GM06990 (cell line): ENCODE measurements at regions not wholly inside any gene's neighbourhood (a gene's known extent, or its start where the extent isn't known, plus 50 kb on each side); places are given as distances from the start of the nearest gene placed in this dataset.

Experiments
- DNase-seq: peaks from one replicate; pipeline ENCODE4 v3.0.0-alpha.2; 2011; ENCODE audit not compliant: insufficient read length; ENCODE audit errors: extremely low read depth
- H3K27me3 ChIP-seq: replicated peaks from 2 replicates; pipeline ENCODE4 v1.6.0; 2011; ENCODE audit warnings: low read length; ENCODE audit not compliant: control insufficient read depth, insufficient read depth
- H3K36me3 ChIP-seq: 2 replicates; pipeline ENCODE4 v1.5.1; 2011; ENCODE audit warnings: low read length; ENCODE audit not compliant: control insufficient read depth, insufficient read depth
- H3K4me3 ChIP-seq: replicated peaks from 2 replicates; pipeline ENCODE4 v1.5.1; 2011; ENCODE audit warnings: low read depth, mild to moderate bottlenecking, control low read depth, low read length
- TF ChIP-seq, protein P1 (sequence below): IDR thresholded peaks from 2 replicates; pipeline ENCODE4 v1.5.1; 2011; ENCODE audit warnings: low read length, control low read depth, mild to moderate bottlenecking, inconsistent platforms; ENCODE audit not compliant: insufficient read depth, poor library complexity, severe bottlenecking

DNA sequence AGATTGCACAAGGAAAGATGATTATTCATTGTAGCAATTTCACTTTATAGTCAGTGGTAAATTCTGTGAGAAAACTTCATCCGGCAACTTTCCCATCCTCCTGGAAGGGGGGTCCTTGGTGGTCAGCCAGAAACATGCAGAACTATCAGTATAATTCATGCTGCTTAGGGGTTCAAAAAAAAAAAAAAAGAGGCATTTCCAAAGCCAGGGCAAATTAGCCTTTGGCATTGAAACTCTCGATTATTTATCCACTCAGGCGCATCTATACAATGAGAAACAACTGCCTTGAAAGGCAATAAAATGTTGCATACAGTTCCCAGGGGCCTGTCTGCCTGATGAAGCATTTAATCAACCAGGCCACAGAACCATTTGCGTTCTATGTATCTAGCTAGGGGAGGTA is 263.3 kb downstream of the TMEM167A start:
- H3K4me3 ChIP-seq, result no peak overlapping the region
- H3K36me3 ChIP-seq, result no peaks in the 10 kb centered on the region
- no peak for DNase-seq
- TF ChIP-seq, protein P1, sequence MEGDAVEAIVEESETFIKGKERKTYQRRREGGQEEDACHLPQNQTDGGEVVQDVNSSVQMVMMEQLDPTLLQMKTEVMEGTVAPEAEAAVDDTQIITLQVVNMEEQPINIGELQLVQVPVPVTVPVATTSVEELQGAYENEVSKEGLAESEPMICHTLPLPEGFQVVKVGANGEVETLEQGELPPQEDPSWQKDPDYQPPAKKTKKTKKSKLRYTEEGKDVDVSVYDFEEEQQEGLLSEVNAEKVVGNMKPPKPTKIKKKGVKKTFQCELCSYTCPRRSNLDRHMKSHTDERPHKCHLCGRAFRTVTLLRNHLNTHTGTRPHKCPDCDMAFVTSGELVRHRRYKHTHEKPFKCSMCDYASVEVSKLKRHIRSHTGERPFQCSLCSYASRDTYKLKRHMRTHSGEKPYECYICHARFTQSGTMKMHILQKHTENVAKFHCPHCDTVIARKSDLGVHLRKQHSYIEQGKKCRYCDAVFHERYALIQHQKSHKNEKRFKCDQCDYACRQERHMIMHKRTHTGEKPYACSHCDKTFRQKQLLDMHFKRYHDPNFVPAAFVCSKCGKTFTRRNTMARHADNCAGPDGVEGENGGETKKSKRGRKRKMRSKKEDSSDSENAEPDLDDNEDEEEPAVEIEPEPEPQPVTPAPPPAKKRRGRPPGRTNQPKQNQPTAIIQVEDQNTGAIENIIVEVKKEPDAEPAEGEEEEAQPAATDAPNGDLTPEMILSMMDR, result no peak
- no peaks in the 10 kb centered on the region for H3K27me3 ChIP-seq

DNA sequence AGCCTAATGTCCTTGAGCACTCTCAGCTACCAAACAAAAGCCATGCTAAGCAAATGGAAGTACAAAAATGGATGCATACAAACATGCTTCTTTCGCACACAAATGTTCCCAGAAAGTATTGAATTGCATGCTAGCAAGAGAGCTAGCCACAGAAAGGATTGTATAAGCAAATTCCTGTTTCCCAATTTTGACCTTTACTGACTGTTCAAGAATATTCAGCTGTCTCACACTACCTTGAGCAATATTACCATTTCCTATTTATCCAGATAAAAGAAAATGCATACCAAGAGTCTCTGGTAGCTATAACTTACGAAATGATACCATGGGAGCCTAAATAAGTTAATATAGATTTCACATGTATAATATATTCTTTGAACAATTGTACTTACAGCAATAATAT is 264.6 kb downstream of the TMEM167A start:
- Histone ChIP-seq H3K4me3 (no peak overlapping the region), H3K27me3 (no peaks in the 10 kb centered on the region), H3K36me3 (no peaks in the 10 kb centered on the region)
- DNase-seq, result no peak
- TF ChIP-seq, protein P1, result no peak

DNA sequence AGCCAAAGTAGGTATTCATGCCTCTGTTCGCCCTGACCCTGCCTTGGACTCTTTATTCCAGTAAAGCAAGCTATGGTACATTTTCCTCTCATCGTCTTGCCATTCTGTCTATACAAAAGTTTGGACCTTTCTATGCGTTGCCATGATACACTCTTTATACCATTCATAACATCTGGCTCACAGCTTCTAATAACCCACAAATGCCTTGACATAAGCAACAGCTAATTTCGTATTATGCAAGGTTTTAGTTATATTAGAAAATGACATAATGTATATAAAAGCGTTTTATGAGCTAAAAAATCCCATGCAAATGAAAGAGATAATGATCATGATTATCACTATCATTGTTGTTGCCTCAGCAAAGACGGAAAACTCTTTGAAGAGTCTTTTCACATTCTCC is 265.7 kb downstream of the TMEM167A start:
- TF ChIP-seq, protein P1, result no peak

DNA sequence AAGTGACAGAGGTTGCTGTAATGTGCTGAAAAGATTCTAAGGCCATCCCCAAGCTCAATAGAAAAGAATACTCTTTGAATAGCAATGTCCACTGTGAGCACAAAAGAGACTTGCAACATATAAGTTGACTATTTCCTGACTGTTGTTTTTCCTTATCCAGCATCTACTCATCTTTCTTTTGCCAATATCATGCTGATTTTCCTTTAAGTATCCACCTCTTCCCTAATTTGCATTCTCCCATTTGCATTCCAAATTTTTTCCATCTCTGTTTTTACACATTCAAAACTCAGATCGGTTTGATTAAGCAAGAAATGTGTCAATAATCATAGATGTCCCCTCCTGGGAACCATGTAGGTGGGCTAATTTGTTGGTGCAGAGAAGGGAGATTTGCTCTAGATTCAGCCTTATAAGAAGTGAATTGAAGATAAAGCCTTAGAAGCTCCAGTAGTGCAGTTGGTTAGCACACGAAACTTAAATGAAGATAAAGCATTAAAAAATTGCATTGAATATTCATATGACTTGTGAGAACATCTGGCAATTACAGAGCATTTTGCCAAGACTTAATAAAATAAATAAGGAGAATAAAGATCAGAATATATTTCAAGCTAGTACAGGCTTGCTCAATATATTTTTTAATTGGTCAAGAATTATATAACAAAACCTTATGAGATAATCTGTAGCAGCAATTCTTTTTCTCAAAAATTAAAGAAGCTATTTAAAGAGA is 267.6 kb downstream of the TMEM167A start:
- Histone ChIP-seq H3K27me3 (no peaks in the 10 kb centered on the region), H3K4me3 (no peak overlapping the region), H3K36me3 (no peaks in the 10 kb centered on the region)
- TF ChIP-seq, protein P1, result no peak
- no peak for DNase-seq

More for the DNA sequence above, 265.7 kb downstream of the TMEM167A start:
- no peak for DNase-seq
- H3K4me3 ChIP-seq, result no peak overlapping the region
- no peaks in the 10 kb centered on the region for H3K36me3 ChIP-seq
- H3K27me3 ChIP-seq, result no peaks in the 10 kb centered on the region

DNA sequence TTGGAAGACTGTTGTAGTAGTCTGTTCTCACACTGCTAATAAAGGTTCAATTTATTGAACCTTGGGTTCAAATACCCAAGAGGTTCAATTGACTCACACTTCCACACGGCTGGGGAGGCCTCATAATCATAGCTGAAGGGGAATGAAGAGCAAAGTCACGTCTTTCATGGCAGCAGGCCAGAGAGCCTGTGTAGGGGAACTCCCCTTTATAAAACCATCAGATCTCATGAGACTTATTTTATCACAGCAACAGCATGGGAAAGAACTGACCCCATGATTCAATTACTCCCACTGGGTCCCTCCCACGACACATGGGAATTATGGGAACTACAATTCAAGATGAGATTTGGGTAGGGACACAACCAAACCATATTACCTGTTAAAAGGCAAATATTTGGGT is 268.2 kb downstream of the TMEM167A start:
- H3K27me3 ChIP-seq, result no peaks in the 10 kb centered on the region
- DNase-seq, result no peak
- H3K36me3 ChIP-seq, result no peaks in the 10 kb centered on the region
- TF ChIP-seq, protein P1, result no peak
- no peak overlapping the region for H3K4me3 ChIP-seq

DNA sequence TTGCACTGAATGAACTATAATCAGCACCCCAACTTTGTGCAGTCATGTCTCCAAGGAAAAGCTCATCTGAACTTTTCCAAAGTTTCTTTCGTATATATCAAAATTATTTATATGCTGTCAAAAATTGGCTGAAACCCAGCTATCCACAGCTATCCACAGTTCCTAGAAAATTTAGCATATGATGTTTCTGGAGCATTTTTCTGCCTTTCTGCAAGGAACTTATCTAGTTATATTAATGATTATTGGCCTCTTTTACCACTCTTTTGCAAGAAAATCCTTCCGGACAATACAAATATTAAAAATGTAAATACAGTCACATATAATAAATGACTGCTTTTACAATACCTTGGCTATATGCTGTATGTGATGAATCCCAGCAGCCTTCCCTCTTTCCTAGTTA is 270.2 kb downstream of the TMEM167A start:
- TF ChIP-seq, protein P1, result no peak
- Histone ChIP-seq H3K36me3 (no peaks in the 10 kb centered on the region), H3K27me3 (no peaks in the 10 kb centered on the region), H3K4me3 (no peak overlapping the region)
- DNase-seq, result no peak
